ENCODE measurements at regions not wholly inside any gene's neighbourhood (a gene's known extent, or its start where the extent isn't known, plus 50 kb on each side); places are given as distances from the start of the nearest gene placed in this dataset.

DNA sequence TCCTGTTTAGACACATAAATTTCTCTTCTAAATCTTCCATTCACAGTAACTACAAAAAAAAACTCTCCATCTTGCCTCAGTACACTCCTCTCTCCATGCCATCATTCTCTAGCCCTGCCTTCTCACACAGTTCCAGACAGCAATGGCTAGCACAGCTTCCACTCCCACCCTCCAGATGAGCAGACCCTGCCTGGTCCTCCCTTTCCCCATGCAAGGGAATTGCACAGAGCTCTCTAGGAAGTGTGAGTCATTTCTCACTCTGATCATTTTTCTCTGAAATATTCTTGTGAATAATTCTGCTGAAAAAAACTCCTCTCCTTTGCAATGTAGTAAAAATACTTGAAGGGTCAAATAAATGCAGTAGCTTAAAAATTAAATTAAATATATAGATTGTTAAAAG, 170.6 kb downstream of the BMP4 start:
- no peaks in the 10 kb centered on the region for H3K27me3 ChIP-seq (ENCODE audit: control insufficient read depth, insufficient read depth, low read length)
- H3K36me3 ChIP-seq (ENCODE audit: control insufficient read depth, insufficient read depth, low read length) = no peaks in the 10 kb centered on the region

DNA sequence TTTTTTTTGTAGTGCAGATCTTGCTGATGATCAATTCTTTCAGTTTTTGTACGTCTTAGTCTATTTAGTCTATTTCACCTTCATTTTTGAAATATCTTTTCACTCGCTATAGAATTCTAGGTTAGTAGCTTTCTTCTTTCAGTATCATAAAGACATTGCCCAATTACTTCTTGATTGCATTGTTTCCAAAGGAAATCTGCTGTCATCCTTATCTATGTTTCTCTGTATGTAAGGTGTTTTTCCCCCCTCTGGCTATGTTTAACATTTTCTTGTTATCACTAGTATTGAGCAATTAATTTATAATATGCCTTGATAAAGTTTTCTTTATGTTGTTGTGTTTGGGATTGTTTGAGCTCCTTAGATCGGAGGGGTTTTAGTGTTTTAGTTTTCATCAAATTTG, 171.9 kb downstream of the BMP4 start:
- DNase-seq = no peak
- H3K4me1 ChIP-seq (ENCODE audit: control insufficient read depth, insufficient read depth, low read length) = no peaks in the 10 kb centered on the region
- WGBS (ENCODE audit: insufficient coverage) = no CpG with 5 or more reads among the region's 3 CpGs

More for the DNA sequence above, 170.6 kb downstream of the BMP4 start:
- DNase-seq = no peak
- peaks cover 2% of the 10 kb centered on the region for H3K4me1 ChIP-seq (ENCODE audit: control insufficient read depth, insufficient read depth, low read length)
- no peak overlapping the region for H3K4me3 ChIP-seq (ENCODE audit: low read length)
- H3K9me3 ChIP-seq (replicated peaks; ENCODE audit: control insufficient read depth, low read depth, low read length) = no peaks in the 10 kb centered on the region
- H3K27ac ChIP-seq (ENCODE audit: low read length) = no peak overlapping the region

DNA sequence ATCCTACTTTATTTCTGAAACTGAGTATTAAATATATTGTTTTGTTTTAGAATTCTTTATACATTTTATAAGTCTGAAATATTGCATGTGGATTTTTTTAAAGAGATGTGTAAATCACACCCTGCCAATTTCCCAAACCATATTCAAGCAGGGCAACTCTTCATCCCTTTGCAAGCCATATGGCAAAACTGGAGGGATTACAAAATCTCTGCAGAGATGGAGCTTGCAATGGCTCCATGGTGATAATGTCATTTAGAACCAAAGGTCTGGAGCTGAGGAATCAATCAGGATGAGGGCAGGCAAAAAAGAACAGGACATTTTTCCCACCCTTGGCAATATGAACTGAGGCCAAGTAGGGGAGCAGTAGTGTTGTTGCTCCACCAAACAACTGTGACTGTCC, 173.4 kb downstream of the BMP4 start:
- Histone ChIP-seq H3K4me3 (ENCODE audit: low read length) (no peak overlapping the region), H3K27ac (ENCODE audit: low read length) (no peak overlapping the region), H3K4me1 (ENCODE audit: control insufficient read depth, insufficient read depth, low read length) (no peaks in the 10 kb centered on the region), H3K27me3 (ENCODE audit: control insufficient read depth, insufficient read depth, low read length) (no peaks in the 10 kb centered on the region), H3K9me3 (replicated peaks; ENCODE audit: control insufficient read depth, low read depth, low read length) (no peaks in the 10 kb centered on the region), H3K36me3 (ENCODE audit: control insufficient read depth, insufficient read depth, low read length) (no peaks in the 10 kb centered on the region)
- DNase-seq = no peak

More for the DNA sequence above, 171.9 kb downstream of the BMP4 start:
- H3K9me3 ChIP-seq (replicated peaks; ENCODE audit: control insufficient read depth, low read depth, low read length) = no peaks in the 10 kb centered on the region
- H3K36me3 ChIP-seq (ENCODE audit: control insufficient read depth, insufficient read depth, low read length) = no peaks in the 10 kb centered on the region
- no peaks in the 10 kb centered on the region for H3K27me3 ChIP-seq (ENCODE audit: control insufficient read depth, insufficient read depth, low read length)
- H3K4me3 ChIP-seq (ENCODE audit: low read length) = no peak overlapping the region
- H3K27ac ChIP-seq (ENCODE audit: low read length) = no peak overlapping the region

DNA sequence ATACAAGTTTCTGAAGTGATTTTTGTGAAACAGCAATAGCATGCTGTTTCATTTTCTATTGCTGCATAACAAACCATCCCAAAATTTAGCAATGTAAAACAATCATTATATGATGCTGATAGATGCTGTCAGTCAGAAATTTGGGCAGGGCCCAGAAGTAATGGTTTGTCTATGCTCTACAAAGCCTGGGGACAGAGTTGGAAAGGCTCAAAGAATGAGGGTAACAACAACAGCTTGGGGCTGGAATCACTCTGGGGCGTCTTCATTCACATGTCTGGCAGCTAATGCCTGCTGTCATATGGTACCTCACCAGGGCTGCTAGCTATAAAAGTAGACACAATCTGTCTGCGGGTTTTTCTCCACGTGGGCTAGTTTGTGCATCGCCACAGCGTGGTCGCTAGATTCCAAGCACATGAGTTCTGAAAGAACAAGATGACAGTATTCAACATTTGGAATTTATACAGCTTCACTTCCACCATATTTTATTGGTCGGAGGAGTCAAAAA, 176.5 kb downstream of the BMP4 start:
- no peaks in the 10 kb centered on the region for H3K9me3 ChIP-seq (replicated peaks; ENCODE audit: control insufficient read depth, low read depth, low read length)
- no peaks in the 10 kb centered on the region for H3K4me1 ChIP-seq (ENCODE audit: control insufficient read depth, insufficient read depth, low read length)
- 88% methylated on average over 6 of the region's 7 CpGs for WGBS (ENCODE audit: insufficient coverage)
- H3K27me3 ChIP-seq (ENCODE audit: control insufficient read depth, insufficient read depth, low read length) = no peaks in the 10 kb centered on the region
- no peak overlapping the region for H3K27ac ChIP-seq (ENCODE audit: low read length)
- DNase-seq = no peak
- H3K36me3 ChIP-seq (ENCODE audit: control insufficient read depth, insufficient read depth, low read length) = no peaks in the 10 kb centered on the region
- H3K4me3 ChIP-seq (ENCODE audit: low read length) = no peak overlapping the region

DNA sequence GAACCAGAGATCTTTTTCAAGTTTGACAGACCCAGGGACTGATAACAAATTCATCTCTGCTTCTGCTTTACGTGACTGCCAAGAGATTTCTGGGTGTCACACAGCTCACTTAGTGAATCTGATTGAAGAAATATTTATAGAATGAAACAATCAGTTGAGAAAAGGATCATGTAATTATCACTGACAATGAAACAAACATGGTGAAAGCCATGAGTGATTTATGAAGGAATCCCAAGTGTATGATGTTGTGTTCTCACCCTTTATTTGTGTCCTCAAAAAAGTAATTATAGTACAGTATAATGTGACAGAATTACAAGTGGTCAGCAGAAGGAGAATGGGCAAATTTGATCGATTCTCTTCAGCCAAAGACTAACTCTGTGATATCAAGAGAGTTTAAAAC, 177.3 kb downstream of the BMP4 start:
- H3K27ac ChIP-seq (ENCODE audit: low read length) = no peak overlapping the region
- H3K4me3 ChIP-seq (ENCODE audit: low read length) = no peak overlapping the region
- no peaks in the 10 kb centered on the region for H3K27me3 ChIP-seq (ENCODE audit: control insufficient read depth, insufficient read depth, low read length)
- H3K36me3 ChIP-seq (ENCODE audit: control insufficient read depth, insufficient read depth, low read length) = no peaks in the 10 kb centered on the region
- no CpG with 5 or more reads among the region's 2 CpGs for WGBS (ENCODE audit: insufficient coverage)
- no peaks in the 10 kb centered on the region for H3K4me1 ChIP-seq (ENCODE audit: control insufficient read depth, insufficient read depth, low read length)
- no peak for DNase-seq
- no peaks in the 10 kb centered on the region for H3K9me3 ChIP-seq (replicated peaks; ENCODE audit: control insufficient read depth, low read depth, low read length)

DNA sequence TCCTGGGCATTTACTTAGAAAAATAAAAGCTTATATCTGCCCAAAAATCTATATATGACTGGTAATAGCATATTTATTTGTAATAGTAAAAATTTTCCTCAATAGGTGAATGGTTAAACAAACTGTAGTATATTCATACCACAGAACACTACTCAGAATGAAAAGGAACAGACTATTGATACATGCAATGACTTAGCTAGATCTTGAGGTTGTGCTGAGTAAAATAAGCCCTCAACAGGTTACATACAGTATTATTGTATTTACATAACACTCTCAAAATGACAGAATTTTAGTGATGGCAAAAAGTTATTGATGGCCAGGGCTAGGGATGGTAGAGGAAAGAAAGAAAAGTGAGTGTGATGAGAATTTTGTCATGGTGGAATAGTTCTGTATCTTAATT, 178.4 kb downstream of the BMP4 start:
- DNase-seq = no peak
- H3K4me3 ChIP-seq (ENCODE audit: low read length) = no peak overlapping the region
- no peak overlapping the region for H3K27ac ChIP-seq (ENCODE audit: low read length)
- no peaks in the 10 kb centered on the region for H3K27me3 ChIP-seq (ENCODE audit: control insufficient read depth, insufficient read depth, low read length)
- no peaks in the 10 kb centered on the region for H3K9me3 ChIP-seq (replicated peaks; ENCODE audit: control insufficient read depth, low read depth, low read length)
- H3K36me3 ChIP-seq (ENCODE audit: control insufficient read depth, insufficient read depth, low read length) = no peaks in the 10 kb centered on the region
- no peaks in the 10 kb centered on the region for H3K4me1 ChIP-seq (ENCODE audit: control insufficient read depth, insufficient read depth, low read length)

DNA sequence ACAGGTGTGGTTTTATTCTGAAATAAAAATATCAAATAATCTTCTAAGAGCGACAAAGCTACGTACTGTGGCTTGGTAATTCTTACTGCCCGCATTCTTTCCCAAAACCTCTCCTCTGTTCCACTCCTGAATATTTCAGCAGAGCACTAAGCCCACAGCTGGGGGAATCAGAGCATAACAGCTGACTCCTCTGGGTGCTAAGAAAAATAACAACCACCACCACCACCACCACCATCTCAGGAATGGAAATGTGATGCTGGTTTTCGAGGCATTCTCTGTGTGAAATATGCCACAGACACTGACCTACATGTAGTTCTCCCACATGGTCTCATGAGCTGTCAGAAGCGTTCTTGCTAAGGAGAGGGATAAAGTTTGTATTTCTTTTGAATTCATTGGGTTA, 183.7 kb downstream of the BMP4 start:
- H3K4me1 ChIP-seq (ENCODE audit: control insufficient read depth, insufficient read depth, low read length) = no peaks in the 10 kb centered on the region
- no peak overlapping the region for H3K4me3 ChIP-seq (ENCODE audit: low read length)
- DNase-seq = no peak
- H3K9me3 ChIP-seq (replicated peaks; ENCODE audit: control insufficient read depth, low read depth, low read length) = no peaks in the 10 kb centered on the region
- no CpG with 5 or more reads among the region's 5 CpGs for WGBS (ENCODE audit: insufficient coverage)
- no peak overlapping the region for H3K27ac ChIP-seq (ENCODE audit: low read length)
- no peaks in the 10 kb centered on the region for H3K27me3 ChIP-seq (ENCODE audit: control insufficient read depth, insufficient read depth, low read length)
- H3K36me3 ChIP-seq (ENCODE audit: control insufficient read depth, insufficient read depth, low read length) = no peaks in the 10 kb centered on the region

DNA sequence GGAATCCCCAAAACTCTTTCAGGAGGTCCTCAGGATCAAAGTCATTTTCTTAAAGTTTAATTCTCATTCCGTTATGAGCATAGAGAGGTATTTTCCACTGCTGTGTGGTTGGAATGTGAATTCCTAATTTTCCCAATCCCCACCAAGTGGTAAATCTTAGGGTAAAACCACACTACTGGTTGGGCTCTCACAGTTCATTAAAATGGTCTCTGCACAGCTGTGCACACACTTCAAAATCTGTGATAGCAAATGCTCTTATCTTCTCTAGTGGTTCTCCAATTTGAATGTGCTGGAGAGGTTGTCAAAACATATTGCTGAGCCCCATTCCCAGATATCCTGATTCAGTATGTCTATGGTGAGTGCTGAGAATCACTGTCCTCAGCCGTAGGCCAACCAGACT, 189.1 kb downstream of the BMP4 start:
- no peaks in the 10 kb centered on the region for H3K4me1 ChIP-seq (ENCODE audit: control insufficient read depth, insufficient read depth, low read length)
- no peak overlapping the region for H3K27ac ChIP-seq (ENCODE audit: low read length)
- WGBS (ENCODE audit: insufficient coverage) = no CpG with 5 or more reads among the region's 2 CpGs
- H3K36me3 ChIP-seq (ENCODE audit: control insufficient read depth, insufficient read depth, low read length) = no peaks in the 10 kb centered on the region
- H3K4me3 ChIP-seq (ENCODE audit: low read length) = no peak overlapping the region
- no peaks in the 10 kb centered on the region for H3K9me3 ChIP-seq (replicated peaks; ENCODE audit: control insufficient read depth, low read depth, low read length)
- no peaks in the 10 kb centered on the region for H3K27me3 ChIP-seq (ENCODE audit: control insufficient read depth, insufficient read depth, low read length)
- no peak for DNase-seq

DNA sequence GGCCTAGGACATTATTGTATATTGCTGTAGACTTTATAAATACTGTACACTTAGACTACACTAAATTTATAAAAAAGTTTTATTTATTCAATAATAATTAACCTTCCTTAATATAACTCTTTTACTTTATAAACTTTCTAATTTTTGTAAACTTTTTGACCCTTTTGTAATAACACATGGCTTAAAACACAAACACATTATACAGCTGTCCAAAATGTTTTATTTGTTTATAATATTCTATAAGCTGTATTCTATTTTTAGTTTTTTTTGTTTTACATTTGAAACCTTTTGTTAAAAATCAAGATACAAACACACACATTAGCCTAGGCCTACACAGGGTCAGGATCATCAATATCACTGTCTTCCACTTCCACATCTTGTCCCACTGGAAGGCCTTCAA, 190.0 kb downstream of the BMP4 start:
- H3K4me3 ChIP-seq (ENCODE audit: low read length) = no peak overlapping the region
- H3K36me3 ChIP-seq (ENCODE audit: control insufficient read depth, insufficient read depth, low read length) = no peaks in the 10 kb centered on the region
- H3K27ac ChIP-seq (ENCODE audit: low read length) = no peak overlapping the region
- H3K27me3 ChIP-seq (ENCODE audit: control insufficient read depth, insufficient read depth, low read length) = no peaks in the 10 kb centered on the region
- no peak for DNase-seq
- no peaks in the 10 kb centered on the region for H3K4me1 ChIP-seq (ENCODE audit: control insufficient read depth, insufficient read depth, low read length)
- H3K9me3 ChIP-seq (replicated peaks; ENCODE audit: control insufficient read depth, low read depth, low read length) = no peaks in the 10 kb centered on the region

DNA sequence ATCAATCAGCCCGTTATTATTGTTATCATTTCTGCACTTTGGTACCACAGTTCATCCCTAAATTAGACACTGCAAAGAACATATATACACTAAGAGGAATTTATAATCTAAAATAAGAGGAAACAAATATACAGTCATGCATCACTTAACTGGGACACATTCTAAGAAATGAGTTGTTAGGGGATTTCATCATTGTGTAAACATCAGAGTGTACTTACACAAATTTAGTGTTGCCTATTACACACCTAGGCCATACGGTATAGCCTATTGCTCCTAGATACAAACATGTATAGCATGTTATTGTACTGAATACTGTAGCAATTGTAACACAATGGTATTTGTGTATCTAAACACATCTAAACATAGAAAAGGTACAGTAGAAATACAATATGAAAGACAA, 190.5 kb downstream of the BMP4 start:
- Histone ChIP-seq H3K27ac (ENCODE audit: low read length) (no peak overlapping the region), H3K4me3 (ENCODE audit: low read length) (no peak overlapping the region), H3K9me3 (replicated peaks; ENCODE audit: control insufficient read depth, low read depth, low read length) (no peaks in the 10 kb centered on the region), H3K36me3 (ENCODE audit: control insufficient read depth, insufficient read depth, low read length) (no peaks in the 10 kb centered on the region), H3K27me3 (ENCODE audit: control insufficient read depth, insufficient read depth, low read length) (no peaks in the 10 kb centered on the region), H3K4me1 (ENCODE audit: control insufficient read depth, insufficient read depth, low read length) (no peaks in the 10 kb centered on the region)
- DNase-seq = no peak
- WGBS (ENCODE audit: insufficient coverage) = no CpG with 5 or more reads among the region's 2 CpGs

DNA sequence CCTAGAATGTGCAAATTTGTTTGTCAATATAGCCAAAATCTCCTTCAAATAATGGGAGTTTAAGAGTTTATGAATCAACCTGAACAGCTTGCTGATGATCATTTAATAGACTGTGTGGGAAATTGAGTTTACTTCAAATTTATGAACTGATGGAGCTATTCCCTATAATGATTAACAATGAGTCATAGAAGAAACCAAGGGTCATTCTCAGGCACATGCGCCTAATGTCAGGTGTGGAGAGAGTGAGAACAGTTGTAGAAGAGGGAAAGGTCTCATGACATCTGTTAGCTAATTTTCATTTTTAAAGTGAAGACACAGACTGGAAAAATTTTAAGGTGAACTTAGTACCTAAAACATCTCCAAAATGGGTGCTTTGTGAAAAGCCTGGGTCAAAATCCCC, 191.8 kb downstream of the BMP4 start:
- Histone ChIP-seq H3K4me1 (ENCODE audit: control insufficient read depth, insufficient read depth, low read length) (no peaks in the 10 kb centered on the region), H3K36me3 (ENCODE audit: control insufficient read depth, insufficient read depth, low read length) (no peaks in the 10 kb centered on the region), H3K27ac (ENCODE audit: low read length) (no peak overlapping the region), H3K27me3 (ENCODE audit: control insufficient read depth, insufficient read depth, low read length) (no peaks in the 10 kb centered on the region), H3K4me3 (ENCODE audit: low read length) (no peak overlapping the region), H3K9me3 (replicated peaks; ENCODE audit: control insufficient read depth, low read depth, low read length) (no peaks in the 10 kb centered on the region)
- WGBS (ENCODE audit: insufficient coverage) = no CpG with 5 or more reads among the region's 1 CpG
- DNase-seq = no peak
